ENCODE measurements at regions not wholly inside any gene's neighbourhood (a gene's known extent, or its start where the extent isn't known, plus 50 kb on each side); places are given as distances from the start of the nearest gene placed in this dataset.
A peak's percentile ranks its signal among the peaks of the same experiment; 100 is the strongest.

- no peak for DNase-seq
These were observed 114.6 kb downstream of the C5orf15 start for GRCh38 chr5:133853646-133854365.

GRCh38 chr5:133851521-133851920 lies 116.9 kb downstream of the C5orf15 start:
- no peak for DNase-seq

DNA sequence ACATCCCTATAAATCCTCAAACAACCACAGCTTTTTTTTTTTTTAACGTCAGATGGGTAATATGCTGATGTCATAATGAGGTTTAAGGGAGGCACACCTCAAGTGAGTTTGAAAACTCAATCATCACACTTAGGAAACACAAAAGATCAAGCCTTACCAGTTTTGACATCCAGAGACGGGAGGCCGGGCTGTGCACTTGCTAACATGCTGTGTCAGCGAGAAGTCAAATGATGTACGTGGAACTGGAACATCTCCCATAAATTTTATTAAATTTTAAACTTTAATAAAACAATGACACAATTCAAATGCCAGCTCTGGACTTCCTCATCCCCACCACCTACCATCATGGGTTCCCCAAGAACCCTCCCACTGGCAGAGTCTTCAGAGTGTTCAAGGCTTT lies 117.6 kb downstream of the C5orf15 start:
- no peak for DNase-seq

DNA sequence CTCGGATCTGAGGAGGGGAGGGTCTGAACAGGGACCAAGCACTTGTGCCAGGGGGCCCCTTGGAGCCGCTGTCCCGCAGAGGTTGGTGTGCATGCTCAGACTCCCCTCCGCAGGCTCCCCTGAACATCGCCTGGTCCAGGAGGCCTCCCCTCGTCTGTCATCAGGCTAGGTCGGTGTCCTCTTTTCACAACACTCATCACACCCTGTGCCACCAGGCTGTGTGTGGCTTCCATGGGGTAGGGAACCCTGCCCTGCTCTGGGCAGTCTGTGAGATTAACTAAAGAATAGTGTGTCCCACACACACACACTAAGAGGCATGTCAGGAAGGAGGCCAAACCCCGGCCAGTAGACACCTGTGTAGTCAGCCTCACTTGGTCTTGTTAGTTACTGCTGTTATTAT lies 119.3 kb downstream of the C5orf15 start:
- no peak for DNase-seq

DNA sequence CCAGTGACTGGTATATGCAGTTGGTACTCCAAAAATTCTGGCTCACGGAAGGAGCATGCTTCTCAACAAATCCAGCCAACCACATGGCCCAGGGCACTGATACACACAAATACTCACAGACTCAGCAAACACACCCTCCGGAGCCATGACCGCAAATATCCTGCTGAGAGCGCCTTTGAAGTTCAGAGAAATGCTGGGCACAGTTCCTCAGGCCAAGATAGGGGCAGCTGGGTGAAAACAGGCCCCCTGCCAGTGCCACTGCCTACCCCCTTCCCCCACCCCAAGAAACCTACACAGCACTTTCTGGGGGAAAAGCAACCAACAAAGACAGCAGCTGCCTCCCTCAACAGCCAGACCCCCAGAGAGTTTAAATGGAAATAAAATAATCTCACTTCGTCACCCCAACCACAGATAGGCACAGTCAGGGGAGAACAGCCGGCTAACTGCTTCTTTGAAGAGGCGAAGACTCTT lies 120.0 kb downstream of the C5orf15 start:
- DNase-seq, result no peak

GRCh38 chr5:133847886-133848285 lies 120.5 kb downstream of the C5orf15 start:
- no peak for DNase-seq

DNA sequence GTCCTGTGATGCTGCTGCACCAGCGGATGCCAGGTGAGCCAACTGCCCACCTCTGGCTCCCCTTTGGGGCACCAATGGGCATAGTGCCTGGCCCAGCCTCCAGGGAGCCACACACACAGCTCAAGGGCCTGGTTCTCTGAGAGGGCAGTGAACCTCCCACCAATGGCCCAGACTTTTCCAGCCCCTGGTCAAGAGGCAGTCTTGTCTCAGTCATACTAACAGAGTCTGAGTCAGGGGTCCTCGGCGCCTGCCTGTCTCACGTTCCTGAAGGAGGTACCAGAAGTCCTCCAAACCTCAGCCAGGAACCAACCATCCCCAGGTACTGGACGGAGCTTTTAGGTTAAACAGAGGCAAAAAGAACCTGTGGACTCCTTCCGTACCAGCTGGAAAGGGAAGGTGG lies 121.1 kb downstream of the C5orf15 start:
- no peak for DNase-seq

- DNase-seq, result no peak
These were observed 121.8 kb downstream of the C5orf15 start for GRCh38 chr5:133846478-133847226.

GRCh38 chr5:133845271-133845670 lies 123.2 kb downstream of the C5orf15 start:
- no peak for DNase-seq

DNA sequence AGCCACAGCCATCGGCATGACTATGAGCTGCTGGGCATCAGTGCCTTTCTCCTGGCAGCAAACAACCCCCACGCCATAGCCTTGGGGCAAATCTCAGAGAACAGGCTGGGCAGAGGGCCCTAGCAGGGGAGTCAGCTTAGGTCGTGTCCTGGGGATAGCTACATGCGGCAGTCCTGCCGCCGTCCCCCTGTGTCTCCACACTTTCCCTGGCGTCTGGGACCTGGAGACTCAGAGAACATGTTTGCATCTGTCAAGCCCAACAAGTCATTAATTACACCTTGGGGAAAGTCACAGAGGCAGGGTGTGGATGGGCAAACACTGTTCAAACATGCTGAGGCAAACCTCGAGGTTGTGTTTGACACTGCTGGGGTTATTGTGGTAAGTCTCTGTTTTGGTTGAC lies 123.6 kb downstream of the C5orf15 start:
- no peak for DNase-seq

DNA sequence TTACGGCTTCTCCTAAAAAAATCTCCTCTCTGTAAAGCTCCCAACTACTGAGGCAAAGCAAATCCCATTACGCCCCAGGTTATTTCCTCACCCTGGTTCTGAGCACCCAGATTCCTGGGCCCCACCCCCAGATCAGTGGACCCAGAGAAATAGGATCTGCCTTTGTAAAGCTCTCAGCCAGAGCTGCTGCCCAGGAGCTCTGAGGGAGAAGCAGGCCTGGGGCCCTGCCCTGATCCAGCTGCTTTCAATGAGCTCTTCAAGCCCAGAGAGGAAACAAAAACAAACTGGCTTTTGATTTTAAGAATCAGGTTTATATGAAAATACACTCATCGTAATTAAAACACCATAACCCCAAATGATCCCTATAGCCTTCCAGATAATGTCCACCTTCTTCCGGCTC lies 124.5 kb downstream of the C5orf15 start:
- DNase-seq, result no peak

GRCh38 chr5:133842846-133843611 lies 125.4 kb downstream of the C5orf15 start:
- DNase-seq, result no peak

DNA sequence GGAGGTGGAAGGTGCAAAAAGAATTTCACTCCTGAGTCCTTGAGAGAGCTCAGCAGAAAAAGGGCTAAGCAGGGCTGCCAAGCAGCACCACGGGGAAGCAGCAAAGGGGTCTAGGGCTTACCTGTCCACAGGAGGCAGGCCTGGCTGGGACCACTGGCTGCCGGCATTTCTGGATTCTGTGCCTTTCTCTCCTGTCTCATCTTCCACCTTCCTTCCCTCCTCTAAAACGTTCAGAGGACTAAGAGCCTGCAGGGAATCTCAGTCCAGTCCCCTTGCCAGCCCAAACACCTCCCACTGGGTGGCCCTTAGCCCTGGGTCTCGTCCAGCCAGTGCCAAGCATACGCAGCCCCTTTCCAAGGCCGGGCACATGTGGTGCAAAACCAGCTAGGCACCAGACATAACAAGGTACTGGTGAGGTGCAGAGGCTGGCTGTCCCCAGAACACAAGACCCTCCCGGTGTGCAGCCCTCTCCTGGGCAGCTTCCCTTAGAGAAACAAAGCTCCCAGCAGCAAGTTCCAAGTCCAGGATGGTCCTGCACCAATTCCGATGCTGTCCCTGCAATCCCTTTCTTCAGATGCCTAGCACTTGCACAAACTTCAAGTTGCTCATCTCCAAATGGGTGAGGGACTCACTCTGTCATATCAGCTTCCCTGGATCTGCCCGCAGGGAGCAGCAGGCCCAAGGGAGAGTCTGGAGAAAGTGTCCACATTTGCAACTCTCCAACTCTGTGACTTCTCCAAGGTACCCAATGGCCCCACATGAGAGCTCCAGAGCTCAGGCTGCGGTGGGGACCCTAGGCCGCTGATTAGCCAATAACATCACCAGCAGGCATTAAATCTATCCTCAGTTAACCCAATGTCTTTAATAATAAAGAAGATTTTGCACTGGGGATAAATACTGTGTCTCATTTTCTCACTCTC lies 126.3 kb downstream of the C5orf15 start:
- no peak for DNase-seq

GRCh38 chr5:133840168-133840567 lies 128.3 kb downstream of the C5orf15 start:
- DNase-seq, result no peak

DNA sequence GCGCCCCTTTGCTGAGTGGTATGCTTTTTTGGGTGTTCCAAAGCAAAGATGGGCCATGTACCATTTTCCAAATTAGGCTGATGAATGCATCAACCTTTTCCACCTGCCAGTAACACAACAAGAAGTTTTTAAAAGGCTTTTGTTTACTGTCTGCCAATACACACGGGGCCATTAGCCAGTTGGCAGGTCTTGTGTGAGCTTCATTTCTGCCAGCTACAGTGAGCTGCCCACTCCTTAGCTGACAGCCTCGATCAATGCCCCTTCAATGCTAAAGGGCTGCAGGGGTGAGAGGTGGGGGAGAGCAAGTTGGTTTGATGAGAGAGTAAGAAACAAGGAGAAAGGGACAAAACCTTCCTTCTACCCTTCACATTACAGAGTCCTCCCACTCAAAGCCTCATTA lies 128.7 kb downstream of the C5orf15 start:
- DNase-seq, result no peak

- no peak for DNase-seq
These were observed 129.3 kb downstream of the C5orf15 start for GRCh38 chr5:133839090-133839489.

DNA sequence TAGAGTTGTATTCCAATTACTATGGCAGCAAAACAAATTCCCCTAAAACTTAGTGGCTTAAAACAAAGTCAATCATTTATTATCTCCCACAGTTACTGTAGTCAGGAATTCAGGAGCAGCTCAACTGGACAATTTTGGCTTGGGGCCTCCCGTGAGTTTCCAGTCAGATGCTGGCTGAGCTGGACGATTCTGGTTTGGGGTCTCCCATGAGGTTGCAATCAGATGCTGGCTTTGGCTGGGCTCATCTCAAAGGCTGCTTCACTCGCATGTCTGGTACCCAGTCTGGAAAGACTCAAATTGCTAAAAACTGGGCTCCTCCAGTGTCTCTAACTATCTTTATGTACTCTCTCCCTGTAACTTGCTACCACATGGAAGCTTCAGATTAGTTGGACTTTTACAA lies 130.1 kb downstream of the C5orf15 start:
- DNase-seq, result no peak

DNA sequence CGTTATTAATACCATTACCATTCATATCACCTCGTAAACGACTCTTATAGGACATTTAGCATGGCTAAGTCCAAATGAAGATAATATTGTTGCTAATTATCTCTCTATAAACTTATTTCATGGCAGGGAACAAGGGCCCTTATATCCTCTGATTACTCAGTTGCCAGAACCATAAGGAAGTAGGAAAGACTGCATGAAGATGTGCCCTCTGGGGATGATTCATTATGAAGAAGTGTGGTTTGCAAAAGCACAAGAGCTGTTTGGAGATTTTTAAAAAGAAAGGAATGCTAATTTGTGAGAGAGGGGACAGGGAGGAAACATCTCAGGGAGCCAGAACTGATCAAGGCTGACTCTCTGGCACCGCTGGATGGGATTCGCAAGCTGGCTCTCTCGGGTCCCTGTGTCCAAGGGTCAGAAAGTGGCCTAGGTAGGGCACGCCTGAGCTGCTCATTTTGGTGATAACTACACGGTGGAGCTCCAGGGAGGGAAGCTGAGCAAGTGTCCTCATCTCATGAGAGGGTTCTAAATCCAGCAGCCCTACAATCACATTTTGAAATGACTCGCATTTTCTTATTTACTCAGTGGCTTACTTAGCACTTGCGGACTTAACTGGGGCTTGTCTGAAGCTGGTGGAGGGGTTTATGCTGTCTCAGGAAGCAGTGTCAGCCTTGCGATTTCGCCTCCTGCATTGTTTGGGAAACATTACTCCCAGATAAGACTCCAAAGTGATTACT lies 136.8 kb downstream of the C5orf15 start:
- DNase-seq, result no peak

DNA sequence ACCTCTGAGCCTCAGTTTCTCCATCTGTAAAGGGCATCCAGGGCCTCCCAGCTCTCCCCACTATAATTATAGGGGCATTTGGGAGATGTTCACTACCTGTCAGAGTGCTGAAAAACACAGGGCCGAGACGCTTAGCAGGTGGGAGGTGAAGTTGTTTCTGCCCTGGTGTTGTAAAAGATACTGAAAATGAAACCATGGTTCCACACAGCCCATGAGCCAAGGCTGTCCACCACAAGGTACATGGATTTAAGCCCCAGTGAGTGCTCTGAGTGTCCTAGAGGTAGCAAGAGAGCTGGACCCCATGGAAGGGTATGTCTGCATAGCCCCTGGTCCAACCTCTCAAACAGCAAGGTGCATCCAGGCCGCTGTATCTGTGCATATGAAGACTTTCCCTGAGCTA lies 137.5 kb downstream of the C5orf15 start:
- DNase-seq, result no peak

GRCh38 chr5:133830281-133830680 lies 138.1 kb downstream of the C5orf15 start:
- no peak for DNase-seq

- DNase-seq, result no peak
These were observed 138.6 kb downstream of the C5orf15 start for GRCh38 chr5:133829786-133830185.

DNA sequence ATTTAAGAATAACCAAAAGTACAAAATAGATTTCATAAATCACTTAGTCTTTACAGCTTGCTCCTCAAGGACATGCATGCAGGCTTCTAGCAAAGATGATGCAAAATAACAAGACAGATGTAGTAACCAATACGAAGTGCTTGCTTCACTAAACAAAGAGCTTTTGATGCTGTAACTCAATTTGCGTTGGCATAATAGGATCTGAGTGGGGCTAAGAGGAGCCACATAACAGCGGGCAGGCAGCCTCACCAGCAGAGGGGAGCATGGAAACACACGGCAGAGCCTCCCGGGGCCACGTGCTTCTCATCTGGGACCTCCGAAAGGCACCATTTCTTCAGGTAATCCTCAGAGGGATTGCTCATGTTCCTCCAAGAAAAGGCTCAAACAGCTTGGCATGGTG lies 139.7 kb downstream of the C5orf15 start:
- DNase-seq, result peak; percentile 59
